ENCODE measurements at regions not wholly inside any gene's neighbourhood (a gene's known extent, or its start where the extent isn't known, plus 50 kb on each side); places are given as distances from the start of the nearest gene placed in this dataset.
"Not testable (repeated sequence)": the region's sequence is repeated elsewhere in the genome, so short reads cannot be mapped to it uniquely, and the experiment has no call there.

GRCh38 chrX:16357902-16358301 is 190.6 kb downstream of the MAGEB17 start:
- Histone ChIP-seq H3K9me3 (replicated peaks; ENCODE audit: control insufficient read depth, insufficient read depth, low read length) (no peaks in the 10 kb centered on the region), H3K36me3 (ENCODE audit: control insufficient read depth in 2 of 2, insufficient read depth in 2 of 2, low read length in 1 of 2) (no peaks in the 10 kb centered on the region), H4K20me1 (ENCODE audit: control insufficient read depth, insufficient read depth) (no peaks in the 10 kb centered on the region), H3K79me2 (ENCODE audit: control insufficient read depth, insufficient read depth, low read length) (no peaks in the 10 kb centered on the region), H3K27ac (ENCODE audit: control insufficient read depth, insufficient read depth) (no peak overlapping the region), H3K4me1 (ENCODE audit: control insufficient read depth, insufficient read depth, low read length) (no peaks in the 10 kb centered on the region), H3K4me3 (no peak overlapping the region), H2AFZ (ENCODE audit: control insufficient read depth, low read depth, low read length) (no peak overlapping the region), H3K4me2 (ENCODE audit: control insufficient read depth, insufficient read depth) (no peak overlapping the region), H3K27me3 (replicated peaks in 1 of 2; ENCODE audit: control insufficient read depth in 2 of 2, insufficient read depth in 2 of 2, low read length in 1 of 2) (peaks cover 0 to 2% of the 10 kb centered on the region in 2 experiments; a peak in 1 of 4 replicates), H3K9ac (ENCODE audit: control insufficient read depth, insufficient read depth, low read length) (no peak overlapping the region)
- ChIA-PET RAD21 (ENCODE audit: unreplicated experiment) (no interaction called here), CTCF (interaction anchor here (0.7 kb wide), 1 partner anchor 53 kb away, joined by 3 read pairs; no protein-coding TSS in a partner anchor), POLR2A (no interaction called here), SMC1A (ENCODE audit: uncharacterized antibody, unreplicated experiment) (no interaction called here)
- no peak for FAIRE-seq
- no TSS peak for BruUV-seq (replicated peaks)
- no peak for ATAC-seq
- intact Hi-C loops (cut with micrococcal nuclease; ENCODE audit: unreplicated experiment) (no loop called here), in situ Hi-C loops (cut with MboI) (no loop called here)
- TF ChIP-seq ATF7 (IDR thresholded peaks at IDR 0.05; ENCODE audit: low read depth) (no peak), JUND (IDR thresholded peaks at IDR 0.05; ENCODE audit: low read depth, low read length) (no peak), NFXL1 (IDR thresholded peaks at IDR 0.05; ENCODE audit: borderline replicate concordance) (no peak), NR2C2 (IDR thresholded peaks at IDR 0.05; ENCODE audit: borderline replicate concordance, control insufficient read depth, insufficient read length, low read depth) (no peak), SPI1 (IDR thresholded peaks at IDR 0.05; ENCODE audit: borderline replicate concordance, insufficient read depth, low read depth, low read length) (no peak), BMI1 (IDR thresholded peaks at IDR 0.05; ENCODE audit: borderline replicate concordance) (no peak), NBN (IDR thresholded peaks at IDR 0.05) (no peak), EED (IDR thresholded peaks at IDR 0.05; ENCODE audit: low read depth) (no peak), CREM (IDR thresholded peaks at IDR 0.05; ENCODE audit: low read depth) (no peak)
- TF ChIP-seq, protein P1, sequence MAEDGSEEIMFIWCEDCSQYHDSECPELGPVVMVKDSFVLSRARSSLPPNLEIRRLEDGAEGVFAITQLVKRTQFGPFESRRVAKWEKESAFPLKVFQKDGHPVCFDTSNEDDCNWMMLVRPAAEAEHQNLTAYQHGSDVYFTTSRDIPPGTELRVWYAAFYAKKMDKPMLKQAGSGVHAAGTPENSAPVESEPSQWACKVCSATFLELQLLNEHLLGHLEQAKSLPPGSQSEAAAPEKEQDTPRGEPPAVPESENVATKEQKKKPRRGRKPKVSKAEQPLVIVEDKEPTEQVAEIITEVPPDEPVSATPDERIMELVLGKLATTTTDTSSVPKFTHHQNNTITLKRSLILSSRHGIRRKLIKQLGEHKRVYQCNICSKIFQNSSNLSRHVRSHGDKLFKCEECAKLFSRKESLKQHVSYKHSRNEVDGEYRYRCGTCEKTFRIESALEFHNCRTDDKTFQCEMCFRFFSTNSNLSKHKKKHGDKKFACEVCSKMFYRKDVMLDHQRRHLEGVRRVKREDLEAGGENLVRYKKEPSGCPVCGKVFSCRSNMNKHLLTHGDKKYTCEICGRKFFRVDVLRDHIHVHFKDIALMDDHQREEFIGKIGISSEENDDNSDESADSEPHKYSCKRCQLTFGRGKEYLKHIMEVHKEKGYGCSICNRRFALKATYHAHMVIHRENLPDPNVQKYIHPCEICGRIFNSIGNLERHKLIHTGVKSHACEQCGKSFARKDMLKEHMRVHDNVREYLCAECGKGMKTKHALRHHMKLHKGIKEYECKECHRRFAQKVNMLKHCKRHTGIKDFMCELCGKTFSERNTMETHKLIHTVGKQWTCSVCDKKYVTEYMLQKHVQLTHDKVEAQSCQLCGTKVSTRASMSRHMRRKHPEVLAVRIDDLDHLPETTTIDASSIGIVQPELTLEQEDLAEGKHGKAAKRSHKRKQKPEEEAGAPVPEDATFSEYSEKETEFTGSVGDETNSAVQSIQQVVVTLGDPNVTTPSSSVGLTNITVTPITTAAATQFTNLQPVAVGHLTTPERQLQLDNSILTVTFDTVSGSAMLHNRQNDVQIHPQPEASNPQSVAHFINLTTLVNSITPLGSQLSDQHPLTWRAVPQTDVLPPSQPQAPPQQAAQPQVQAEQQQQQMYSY (CRISPR knock-in tag; IDR thresholded peaks at IDR 0.05): no peak
- TF ChIP-seq, protein P2, sequence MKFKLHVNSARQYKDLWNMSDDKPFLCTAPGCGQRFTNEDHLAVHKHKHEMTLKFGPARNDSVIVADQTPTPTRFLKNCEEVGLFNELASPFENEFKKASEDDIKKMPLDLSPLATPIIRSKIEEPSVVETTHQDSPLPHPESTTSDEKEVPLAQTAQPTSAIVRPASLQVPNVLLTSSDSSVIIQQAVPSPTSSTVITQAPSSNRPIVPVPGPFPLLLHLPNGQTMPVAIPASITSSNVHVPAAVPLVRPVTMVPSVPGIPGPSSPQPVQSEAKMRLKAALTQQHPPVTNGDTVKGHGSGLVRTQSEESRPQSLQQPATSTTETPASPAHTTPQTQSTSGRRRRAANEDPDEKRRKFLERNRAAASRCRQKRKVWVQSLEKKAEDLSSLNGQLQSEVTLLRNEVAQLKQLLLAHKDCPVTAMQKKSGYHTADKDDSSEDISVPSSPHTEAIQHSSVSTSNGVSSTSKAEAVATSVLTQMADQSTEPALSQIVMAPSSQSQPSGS (IDR thresholded peaks at IDR 0.05; ENCODE audit: low read length): no peak
- DNase-seq (ENCODE audit: low read depth, low spot score): no peak

GRCh38 chrX:16360056-16360455 is 192.8 kb downstream of the MAGEB17 start:
- SMC1A ChIA-PET (ENCODE audit: uncharacterized antibody, unreplicated experiment); H3K4me2 ChIP-seq (ENCODE audit: control insufficient read depth, insufficient read depth); DNase-seq (ENCODE audit: low read depth, low spot score); H3K9ac ChIP-seq (ENCODE audit: control insufficient read depth, insufficient read depth, low read length); intact Hi-C loops (cut with micrococcal nuclease; ENCODE audit: unreplicated experiment); H2AFZ ChIP-seq (ENCODE audit: control insufficient read depth, low read depth, low read length); CTCF ChIA-PET; FAIRE-seq; in situ Hi-C loops (cut with MboI); H3K36me3 ChIP-seq (ENCODE audit: control insufficient read depth in 2 of 2, insufficient read depth in 2 of 2, low read length in 1 of 2); RAD21 ChIA-PET (ENCODE audit: unreplicated experiment); ATAC-seq; BruUV-seq (replicated peaks); H3K4me3 ChIP-seq; H3K9me3 ChIP-seq (replicated peaks; ENCODE audit: control insufficient read depth, insufficient read depth, low read length); H3K4me1 ChIP-seq (ENCODE audit: control insufficient read depth, insufficient read depth, low read length); H4K20me1 ChIP-seq (ENCODE audit: control insufficient read depth, insufficient read depth); H3K27ac ChIP-seq (ENCODE audit: control insufficient read depth, insufficient read depth); POLR2A ChIA-PET; H3K27me3 ChIP-seq (replicated peaks in 1 of 2; ENCODE audit: control insufficient read depth in 2 of 2, insufficient read depth in 2 of 2, low read length in 1 of 2); H3K79me2 ChIP-seq (ENCODE audit: control insufficient read depth, insufficient read depth, low read length): not testable (repeated sequence)
- WGBS (ENCODE audit: insufficient coverage, insufficient replicate concordance, low lambda C conversion rate, missing lambda C conversion rate): 67% methylated on average over 15 of the region's 15 CpGs

All from GM12878 (cell line).